ENCODE measurements at regions not wholly inside any gene's neighbourhood (a gene's known extent, or its start where the extent isn't known, plus 50 kb on each side); places are given as distances from the start of the nearest gene placed in this dataset.

DNA sequence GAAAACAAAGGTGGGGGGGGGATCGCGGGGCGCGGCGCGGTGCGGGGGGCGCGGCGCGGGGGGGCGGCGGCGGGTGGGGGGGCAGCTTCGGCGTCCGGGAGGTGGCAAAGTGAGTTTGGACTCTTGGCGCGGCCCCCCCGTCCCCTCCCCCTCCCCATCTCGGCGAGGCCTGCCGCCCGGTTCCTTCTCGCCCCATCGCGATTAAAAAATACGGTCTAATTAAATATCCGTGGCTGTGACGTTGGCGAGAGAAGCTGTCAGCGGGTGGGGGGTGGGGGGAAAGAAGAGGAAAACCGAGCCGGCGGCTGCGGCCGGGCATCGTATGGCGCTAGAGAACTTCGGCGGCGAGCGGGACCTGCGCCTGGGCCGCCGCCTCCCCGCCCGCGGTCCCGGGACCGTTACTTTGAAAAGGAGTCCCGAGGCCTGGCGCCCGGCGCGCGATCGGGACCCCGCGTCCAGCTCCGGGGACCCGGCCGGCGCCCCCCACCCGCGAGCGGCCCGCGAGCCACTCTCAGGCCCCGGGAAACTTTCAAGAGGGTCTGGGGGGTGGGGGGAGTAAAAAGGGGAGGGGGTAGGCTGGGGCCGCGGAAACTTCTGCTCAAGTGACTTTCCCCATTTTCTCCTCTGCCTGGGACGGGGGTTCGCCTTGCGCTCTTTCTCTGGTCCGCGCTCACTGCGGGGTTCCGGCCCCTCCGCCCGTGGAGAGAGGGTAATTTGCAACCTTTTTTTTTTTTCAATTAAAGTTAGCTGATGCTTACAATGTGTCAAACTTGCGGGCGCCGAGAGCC lies 146.3 kb upstream of the ZNF536 start:
- TF ChIP-seq, protein P1, sequence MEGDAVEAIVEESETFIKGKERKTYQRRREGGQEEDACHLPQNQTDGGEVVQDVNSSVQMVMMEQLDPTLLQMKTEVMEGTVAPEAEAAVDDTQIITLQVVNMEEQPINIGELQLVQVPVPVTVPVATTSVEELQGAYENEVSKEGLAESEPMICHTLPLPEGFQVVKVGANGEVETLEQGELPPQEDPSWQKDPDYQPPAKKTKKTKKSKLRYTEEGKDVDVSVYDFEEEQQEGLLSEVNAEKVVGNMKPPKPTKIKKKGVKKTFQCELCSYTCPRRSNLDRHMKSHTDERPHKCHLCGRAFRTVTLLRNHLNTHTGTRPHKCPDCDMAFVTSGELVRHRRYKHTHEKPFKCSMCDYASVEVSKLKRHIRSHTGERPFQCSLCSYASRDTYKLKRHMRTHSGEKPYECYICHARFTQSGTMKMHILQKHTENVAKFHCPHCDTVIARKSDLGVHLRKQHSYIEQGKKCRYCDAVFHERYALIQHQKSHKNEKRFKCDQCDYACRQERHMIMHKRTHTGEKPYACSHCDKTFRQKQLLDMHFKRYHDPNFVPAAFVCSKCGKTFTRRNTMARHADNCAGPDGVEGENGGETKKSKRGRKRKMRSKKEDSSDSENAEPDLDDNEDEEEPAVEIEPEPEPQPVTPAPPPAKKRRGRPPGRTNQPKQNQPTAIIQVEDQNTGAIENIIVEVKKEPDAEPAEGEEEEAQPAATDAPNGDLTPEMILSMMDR (IDR thresholded peaks at IDR 0.05): no peak
- no peak for TF ChIP-seq NFE2L2 (conservative IDR thresholded peaks at IDR 0.05; ENCODE audit: low read length)
- no peak for TF ChIP-seq CEBPB (IDR thresholded peaks at IDR 0.05)
- TF ChIP-seq POLR2A (IDR thresholded peaks at IDR 0.05; ENCODE audit: low read length): no peak
- no peak for TF ChIP-seq BHLHE40 (IDR thresholded peaks at IDR 0.05; ENCODE audit: low read depth, low read length)
- no peak for TF ChIP-seq CHD2 (IDR thresholded peaks at IDR 0.05; ENCODE audit: low read length, partially characterized antibody)
- TF ChIP-seq, protein P2, sequence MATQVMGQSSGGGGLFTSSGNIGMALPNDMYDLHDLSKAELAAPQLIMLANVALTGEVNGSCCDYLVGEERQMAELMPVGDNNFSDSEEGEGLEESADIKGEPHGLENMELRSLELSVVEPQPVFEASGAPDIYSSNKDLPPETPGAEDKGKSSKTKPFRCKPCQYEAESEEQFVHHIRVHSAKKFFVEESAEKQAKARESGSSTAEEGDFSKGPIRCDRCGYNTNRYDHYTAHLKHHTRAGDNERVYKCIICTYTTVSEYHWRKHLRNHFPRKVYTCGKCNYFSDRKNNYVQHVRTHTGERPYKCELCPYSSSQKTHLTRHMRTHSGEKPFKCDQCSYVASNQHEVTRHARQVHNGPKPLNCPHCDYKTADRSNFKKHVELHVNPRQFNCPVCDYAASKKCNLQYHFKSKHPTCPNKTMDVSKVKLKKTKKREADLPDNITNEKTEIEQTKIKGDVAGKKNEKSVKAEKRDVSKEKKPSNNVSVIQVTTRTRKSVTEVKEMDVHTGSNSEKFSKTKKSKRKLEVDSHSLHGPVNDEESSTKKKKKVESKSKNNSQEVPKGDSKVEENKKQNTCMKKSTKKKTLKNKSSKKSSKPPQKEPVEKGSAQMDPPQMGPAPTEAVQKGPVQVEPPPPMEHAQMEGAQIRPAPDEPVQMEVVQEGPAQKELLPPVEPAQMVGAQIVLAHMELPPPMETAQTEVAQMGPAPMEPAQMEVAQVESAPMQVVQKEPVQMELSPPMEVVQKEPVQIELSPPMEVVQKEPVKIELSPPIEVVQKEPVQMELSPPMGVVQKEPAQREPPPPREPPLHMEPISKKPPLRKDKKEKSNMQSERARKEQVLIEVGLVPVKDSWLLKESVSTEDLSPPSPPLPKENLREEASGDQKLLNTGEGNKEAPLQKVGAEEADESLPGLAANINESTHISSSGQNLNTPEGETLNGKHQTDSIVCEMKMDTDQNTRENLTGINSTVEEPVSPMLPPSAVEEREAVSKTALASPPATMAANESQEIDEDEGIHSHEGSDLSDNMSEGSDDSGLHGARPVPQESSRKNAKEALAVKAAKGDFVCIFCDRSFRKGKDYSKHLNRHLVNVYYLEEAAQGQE (IDR thresholded peaks at IDR 0.05): no peak
- TF ChIP-seq RAD21 (conservative IDR thresholded peaks at IDR 0.05 in 1 of 2, IDR thresholded peaks at IDR 0.05 in 1 of 2): no peak
- TF ChIP-seq NPAS2 (CRISPR knock-in tag; IDR thresholded peaks at IDR 0.05; ENCODE audit: borderline replicate concordance): no peak
- TF ChIP-seq, protein P3, sequence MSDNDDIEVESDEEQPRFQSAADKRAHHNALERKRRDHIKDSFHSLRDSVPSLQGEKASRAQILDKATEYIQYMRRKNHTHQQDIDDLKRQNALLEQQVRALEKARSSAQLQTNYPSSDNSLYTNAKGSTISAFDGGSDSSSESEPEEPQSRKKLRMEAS (IDR thresholded peaks at IDR 0.05): no peak
- no peak for TF ChIP-seq EHMT2 (IDR thresholded peaks at IDR 0.05; ENCODE audit: low read depth)

Data from A549 (cell line).